HepG2 (cell line): ENCODE measurements at regions not wholly inside any gene's neighbourhood (a gene's known extent, or its start where the extent isn't known, plus 50 kb on each side); places are given as distances from the start of the nearest gene placed in this dataset.

Experiments used
- ATAC-seq: fragments of 200-7000 bp; cut with Tn5 transposase; 3 replicates; pipeline ENCODE4 v1.9.1; 2020; ENCODE audit warnings: mild to moderate bottlenecking, moderate library complexity
- BruUV-seq: library from RNA; stranded (reverse); fragments of 400-500 nt; replicated peaks from 2 replicates; lab custom pipeline; 2021; lab: Mats Ljungman, UMichigan
- CTCF ChIA-PET: fragments of 300-600 bp; formaldehyde crosslinking; extraction: SDS; loops from one replicate; lab custom pipeline; 2021; ENCODE audit warnings: low total read pairs, inconsistent platforms, low intra/inter-chr PET ratio; lab: Yijun Ruan, JAX
- POLR2A ChIA-PET: fragments of 350-600 bp; sonication (Branson Sonifier 250); formaldehyde crosslinking; loops from one replicate; lab custom pipeline; 2020; ENCODE audit warnings: antibody characterized with exemption, inconsistent platforms; lab: Yijun Ruan, JAX
- DNase-seq: peaks from one replicate; pipeline ENCODE4 v3.0.0-alpha.2; 2015; ENCODE audit warnings: low spot score
- FAIRE-seq: peaks from 3 replicates; lab custom pipeline; 2011; peaks lifted over from hg19 to GRCh38; lab: Jason Lieb, UNC
- H2AFZ ChIP-seq: one replicate; pipeline ENCODE4 v1.6.1; 2011; ENCODE audit warnings: low read length, inconsistent platforms
- H3K27ac ChIP-seq: fragments of 300-600 bp; 3 replicates; pipeline ENCODE4 v1.8.0; 2011; ENCODE audit warnings: mixed run types, mild to moderate bottlenecking, mixed read lengths, low read length, inconsistent platforms; ENCODE audit not compliant: insufficient read depth; ENCODE audit errors: extremely low read length
- H3K27me3 ChIP-seq, 2 experiments: fragments of 200-600 bp in 1 of 2; 2 replicates in 1 of 2; 3 replicates in 1 of 2; pipeline versions ENCODE4 v1.6.0 to v1.8.0; 2011; ENCODE audit warnings: low read length in 2 of 2, mild to moderate bottlenecking in 2 of 2, moderate library complexity in 2 of 2, inconsistent platforms in 1 of 2; ENCODE audit not compliant: insufficient read depth in 2 of 2, control insufficient read depth in 1 of 2
- H3K36me3 ChIP-seq, 2 experiments: fragments of 200-600 bp in 1 of 2; replicated peaks in 1 of 2; 2 replicates in 1 of 2; 3 replicates in 1 of 2; pipeline versions ENCODE4 v1.5.1 to v1.8.0; 2011; ENCODE audit warnings: low read length in 2 of 2, inconsistent platforms in 1 of 2; ENCODE audit not compliant: insufficient read depth in 2 of 2, control insufficient read depth in 1 of 2
- H3K4me1 ChIP-seq: 2 replicates; pipeline ENCODE4 v1.5.1; 2012; ENCODE audit warnings: low read length, inconsistent platforms; ENCODE audit not compliant: insufficient read depth
- H3K4me2 ChIP-seq: 2 replicates; pipeline ENCODE4 v1.6.0; 2011; ENCODE audit warnings: low read depth, low read length, inconsistent platforms
- H3K4me3 ChIP-seq, 3 experiments: fragments of 200-600 bp in 1 of 3; sonication (generic), shearing (Covaris generic) in 1 of 3; replicated peaks in 1 of 3; 2 replicates each; pipeline ENCODE4 v1.5.1; 2011 to 2016; ENCODE audit warnings: low read length in 3 of 3, inconsistent platforms in 2 of 3, low read depth in 2 of 3, mild to moderate bottlenecking in 2 of 3, control low read depth in 1 of 3, mixed read lengths in 1 of 3; ENCODE audit not compliant: insufficient read depth in 1 of 3
- H3K79me2 ChIP-seq: one replicate; pipeline ENCODE4 v1.6.1; 2011; ENCODE audit warnings: low read length, inconsistent platforms; ENCODE audit not compliant: insufficient read depth
- H3K9ac ChIP-seq: 2 replicates; pipeline ENCODE4 v1.6.0; 2011; ENCODE audit warnings: mild to moderate bottlenecking, low read depth, low read length, inconsistent platforms; ENCODE audit not compliant: insufficient read depth
- H3K9me3 ChIP-seq: 2 replicates; pipeline ENCODE4 v1.5.1; 2012; ENCODE audit warnings: mild to moderate bottlenecking, low read length
- H4K20me1 ChIP-seq: 2 replicates; pipeline ENCODE4 v1.6.0; 2011; ENCODE audit warnings: inconsistent platforms, mild to moderate bottlenecking, low read length, moderate library complexity; ENCODE audit not compliant: insufficient read depth
- AGO2 ChIP-seq: fragments of 200-400 bp; formaldehyde crosslinking; optimal IDR thresholded peaks from 2 replicates; pipeline ENCODE3; 2017; ENCODE audit warnings: mild to moderate bottlenecking, low read depth, low read length, moderate library complexity
- ARHGAP35 ChIP-seq: sonication (generic); formaldehyde crosslinking; IDR thresholded peaks from 2 replicates; pipeline ENCODE4 v1.9.0; 2022; ENCODE audit warnings: mild to moderate bottlenecking, inconsistent platforms, moderate library complexity, missing genetic modification reagents, borderline replicate concordance
- CBX2 ChIP-seq, 2 experiments: fragments of 200-600 bp in 1 of 2; sonication (generic); formaldehyde crosslinking in 1 of 2; IDR thresholded peaks; 2 replicates each; pipeline versions ENCODE4 v1.7.0 to v1.8.1; 2018 to 2022; ENCODE audit warnings: low read depth in 2 of 2, low read length in 1 of 2, mild to moderate bottlenecking in 1 of 2, missing genetic modification reagents in 1 of 2
- ISL2 ChIP-seq: sonication (generic); formaldehyde crosslinking; IDR thresholded peaks from 2 replicates; pipeline ENCODE4 v1.5.0; 2020; ENCODE audit warnings: missing genetic modification reagents
- MXI1 ChIP-seq: IDR thresholded peaks from 3 replicates; pipeline ENCODE4 v1.6.1; 2012; ENCODE audit warnings: low read depth, low read length, inconsistent platforms, borderline replicate concordance
- NFE2L2 ChIP-seq: fragments of 150-350 bp; IDR thresholded peaks from 2 replicates; pipeline ENCODE4 v1.6.1; 2014; ENCODE audit warnings: low read length
- ZBTB3 ChIP-seq: sonication (generic); formaldehyde crosslinking; IDR thresholded peaks from 2 replicates; pipeline ENCODE4 v1.4.0; 2020; ENCODE audit warnings: low read depth, mild to moderate bottlenecking, moderate library complexity, missing genetic modification reagents, borderline replicate concordance
- ZNF431 ChIP-seq: sonication (generic); formaldehyde crosslinking; IDR thresholded peaks from 2 replicates; pipeline ENCODE4 v1.9.0; 2022; ENCODE audit warnings: missing genetic modification reagents, low read depth, mild to moderate bottlenecking, borderline replicate concordance
- ZNF75D ChIP-seq: sonication (generic); formaldehyde crosslinking; IDR thresholded peaks from 2 replicates; pipeline ENCODE4 v1.8.1; 2023; ENCODE audit warnings: missing genetic modification reagents, mild to moderate bottlenecking, borderline replicate concordance
- WGBS: methylation state at CpG from one replicate; pipeline ENCODE4 v1.1.6; 2017; ENCODE audit warnings: low lambda C conversion rate; 5-methylcytosine and 5-hydroxymethylcytosine counted together
- in situ Hi-C: cut with HindIII; loops from 2 replicates; pipeline ENCODE4 v1.10.0; 2017; ENCODE audit warnings: low pct_unique_long_range_greater_than_20kb; ENCODE audit not compliant: extremely low pct_ligation_motif_present
- intact Hi-C: fragments of 100-400 bp; cut with micrococcal nuclease; formaldehyde crosslinking; loops from one replicate; pipeline ENCODE4 v1.10.0; 2022; ENCODE audit not compliant: unreplicated experiment
- TF ChIP-seq, protein P1 (sequence below): sonication (generic); formaldehyde crosslinking; IDR thresholded peaks from 2 replicates; pipeline ENCODE4 v1.5.0; 2020; ENCODE audit warnings: missing genetic modification reagents
- TF ChIP-seq, protein P2 (sequence below): sonication (generic); formaldehyde crosslinking; IDR thresholded peaks from 2 replicates; pipeline ENCODE4 v1.4.0; 2020; ENCODE audit warnings: mild to moderate bottlenecking, missing genetic modification reagents, borderline replicate concordance
- TF ChIP-seq, protein P3 (sequence below): sonication (generic); formaldehyde crosslinking; conservative IDR thresholded peaks from 2 replicates; pipeline ENCODE4 v1.8.0; 2022; ENCODE audit warnings: mild to moderate bottlenecking, moderate library complexity, missing genetic modification reagents
- TF ChIP-seq, protein P4 (sequence below): sonication (generic); formaldehyde crosslinking; IDR thresholded peaks from 2 replicates; pipeline ENCODE4 v1.4.0; 2020; ENCODE audit warnings: missing genetic modification reagents, mild to moderate bottlenecking, borderline replicate concordance
- TF ChIP-seq, protein P5 (sequence below): sonication (generic); formaldehyde crosslinking; IDR thresholded peaks from 2 replicates; pipeline ENCODE4 v1.4.0; 2020; ENCODE audit warnings: missing genetic modification reagents; ENCODE audit errors: not compliant biosample characterization
- TF ChIP-seq, protein P6 (sequence below): sonication (generic); formaldehyde crosslinking; IDR thresholded peaks from 2 replicates; pipeline ENCODE4 v1.5.0; 2020; ENCODE audit warnings: mild to moderate bottlenecking, low read depth, missing genetic modification reagents, borderline replicate concordance

DNA sequence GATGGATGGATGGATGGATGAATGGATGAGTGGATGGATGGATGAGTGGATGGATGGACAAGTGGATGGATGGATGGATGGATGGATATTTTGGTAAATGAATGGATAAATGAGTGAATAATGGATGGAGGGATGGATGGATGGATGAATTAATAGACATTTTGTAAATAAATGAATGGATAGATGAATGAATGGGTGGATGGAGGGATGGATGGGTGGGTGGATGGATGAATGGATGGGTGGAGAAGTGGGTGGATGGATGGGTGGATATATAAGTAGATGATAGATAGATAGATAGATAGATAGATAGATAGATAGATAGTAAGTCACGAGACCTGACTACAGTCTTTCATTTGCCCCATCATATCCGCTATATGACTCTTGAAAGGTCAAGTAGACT is 82.7 kb upstream of the OLFM1 start:
- Histone ChIP-seq H4K20me1 (no peaks in the 10 kb centered on the region), H2AFZ (no peak overlapping the region), H3K9ac (no peak overlapping the region), H3K4me3 (no peak overlapping the region), H3K27me3 (peaks cover 0 to 22% of the 10 kb centered on the region in 2 experiments; a peak in 1 of 5 replicates), H3K4me1 (no peaks in the 10 kb centered on the region), H3K4me2 (no peak overlapping the region), H3K9me3 (peaks cover 30% of the 10 kb centered on the region), H3K79me2 (no peaks in the 10 kb centered on the region), H3K27ac (no peak overlapping the region), H3K36me3 (no peaks in the 10 kb centered on the region)
- WGBS: 3% methylated on average over 2 of the region's 2 CpGs
- BruUV-seq: no TSS peak
- FAIRE-seq (no peak), ATAC-seq (no peak), DNase-seq (no peak)
- intact Hi-C loops: no loop called here
- in situ Hi-C loops: no loop called here
- POLR2A ChIA-PET: no interaction called here
- CTCF ChIA-PET: no interaction called here
- no peak for TF ChIP-seq MXI1
- TF ChIP-seq ARHGAP35 (CRISPR knock-in tag): no peak
- no peak for TF ChIP-seq ZNF75D
- TF ChIP-seq, protein P1, sequence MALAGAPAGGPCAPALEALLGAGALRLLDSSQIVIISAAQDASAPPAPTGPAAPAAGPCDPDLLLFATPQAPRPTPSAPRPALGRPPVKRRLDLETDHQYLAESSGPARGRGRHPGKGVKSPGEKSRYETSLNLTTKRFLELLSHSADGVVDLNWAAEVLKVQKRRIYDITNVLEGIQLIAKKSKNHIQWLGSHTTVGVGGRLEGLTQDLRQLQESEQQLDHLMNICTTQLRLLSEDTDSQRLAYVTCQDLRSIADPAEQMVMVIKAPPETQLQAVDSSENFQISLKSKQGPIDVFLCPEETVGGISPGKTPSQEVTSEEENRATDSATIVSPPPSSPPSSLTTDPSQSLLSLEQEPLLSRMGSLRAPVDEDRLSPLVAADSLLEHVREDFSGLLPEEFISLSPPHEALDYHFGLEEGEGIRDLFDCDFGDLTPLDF (CRISPR knock-in tag): no peak
- TF ChIP-seq, protein P2, sequence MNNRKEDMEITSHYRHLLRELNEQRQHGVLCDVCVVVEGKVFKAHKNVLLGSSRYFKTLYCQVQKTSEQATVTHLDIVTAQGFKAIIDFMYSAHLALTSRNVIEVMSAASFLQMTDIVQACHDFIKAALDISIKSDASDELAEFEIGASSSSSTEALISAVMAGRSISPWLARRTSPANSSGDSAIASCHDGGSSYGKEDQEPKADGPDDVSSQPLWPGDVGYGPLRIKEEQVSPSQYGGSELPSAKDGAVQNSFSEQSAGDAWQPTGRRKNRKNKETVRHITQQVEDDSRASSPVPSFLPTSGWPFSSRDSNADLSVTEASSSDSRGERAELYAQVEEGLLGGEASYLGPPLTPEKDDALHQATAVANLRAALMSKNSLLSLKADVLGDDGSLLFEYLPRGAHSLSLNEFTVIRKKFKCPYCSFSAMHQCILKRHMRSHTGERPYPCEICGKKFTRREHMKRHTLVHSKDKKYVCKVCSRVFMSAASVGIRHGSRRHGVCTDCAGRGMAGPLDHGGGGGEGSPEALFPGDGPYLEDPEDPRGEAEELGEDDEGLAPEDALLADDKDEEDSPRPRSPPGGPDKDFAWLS (CRISPR knock-in tag): no peak
- no peak for TF ChIP-seq ZNF431
- TF ChIP-seq, protein P3, sequence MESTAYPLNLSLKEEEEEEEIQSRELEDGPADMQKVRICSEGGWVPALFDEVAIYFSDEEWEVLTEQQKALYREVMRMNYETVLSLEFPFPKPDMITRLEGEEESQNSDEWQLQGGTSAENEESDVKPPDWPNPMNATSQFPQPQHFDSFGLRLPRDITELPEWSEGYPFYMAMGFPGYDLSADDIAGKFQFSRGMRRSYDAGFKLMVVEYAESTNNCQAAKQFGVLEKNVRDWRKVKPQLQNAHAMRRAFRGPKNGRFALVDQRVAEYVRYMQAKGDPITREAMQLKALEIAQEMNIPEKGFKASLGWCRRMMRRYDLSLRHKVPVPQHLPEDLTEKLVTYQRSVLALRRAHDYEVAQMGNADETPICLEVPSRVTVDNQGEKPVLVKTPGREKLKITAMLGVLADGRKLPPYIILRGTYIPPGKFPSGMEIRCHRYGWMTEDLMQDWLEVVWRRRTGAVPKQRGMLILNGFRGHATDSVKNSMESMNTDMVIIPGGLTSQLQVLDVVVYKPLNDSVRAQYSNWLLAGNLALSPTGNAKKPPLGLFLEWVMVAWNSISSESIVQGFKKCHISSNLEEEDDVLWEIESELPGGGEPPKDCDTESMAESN (CRISPR knock-in tag): no peak
- no peak for TF ChIP-seq ISL2 (CRISPR knock-in tag)
- TF ChIP-seq AGO2: no peak
- no peak for TF ChIP-seq CBX2 (IDR thresholded peaks at IDR 0.05; ENCODE audit: low read depth, low read length)
- TF ChIP-seq CBX2 (CRISPR knock-in tag; IDR thresholded peaks at IDR 0.05; ENCODE audit: low read depth): no peak
- TF ChIP-seq ZBTB3 (CRISPR knock-in tag): no peak
- TF ChIP-seq, protein P4, sequence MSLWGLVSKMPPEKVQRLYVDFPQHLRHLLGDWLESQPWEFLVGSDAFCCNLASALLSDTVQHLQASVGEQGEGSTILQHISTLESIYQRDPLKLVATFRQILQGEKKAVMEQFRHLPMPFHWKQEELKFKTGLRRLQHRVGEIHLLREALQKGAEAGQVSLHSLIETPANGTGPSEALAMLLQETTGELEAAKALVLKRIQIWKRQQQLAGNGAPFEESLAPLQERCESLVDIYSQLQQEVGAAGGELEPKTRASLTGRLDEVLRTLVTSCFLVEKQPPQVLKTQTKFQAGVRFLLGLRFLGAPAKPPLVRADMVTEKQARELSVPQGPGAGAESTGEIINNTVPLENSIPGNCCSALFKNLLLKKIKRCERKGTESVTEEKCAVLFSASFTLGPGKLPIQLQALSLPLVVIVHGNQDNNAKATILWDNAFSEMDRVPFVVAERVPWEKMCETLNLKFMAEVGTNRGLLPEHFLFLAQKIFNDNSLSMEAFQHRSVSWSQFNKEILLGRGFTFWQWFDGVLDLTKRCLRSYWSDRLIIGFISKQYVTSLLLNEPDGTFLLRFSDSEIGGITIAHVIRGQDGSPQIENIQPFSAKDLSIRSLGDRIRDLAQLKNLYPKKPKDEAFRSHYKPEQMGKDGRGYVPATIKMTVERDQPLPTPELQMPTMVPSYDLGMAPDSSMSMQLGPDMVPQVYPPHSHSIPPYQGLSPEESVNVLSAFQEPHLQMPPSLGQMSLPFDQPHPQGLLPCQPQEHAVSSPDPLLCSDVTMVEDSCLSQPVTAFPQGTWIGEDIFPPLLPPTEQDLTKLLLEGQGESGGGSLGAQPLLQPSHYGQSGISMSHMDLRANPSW: no peak
- TF ChIP-seq, protein P5, sequence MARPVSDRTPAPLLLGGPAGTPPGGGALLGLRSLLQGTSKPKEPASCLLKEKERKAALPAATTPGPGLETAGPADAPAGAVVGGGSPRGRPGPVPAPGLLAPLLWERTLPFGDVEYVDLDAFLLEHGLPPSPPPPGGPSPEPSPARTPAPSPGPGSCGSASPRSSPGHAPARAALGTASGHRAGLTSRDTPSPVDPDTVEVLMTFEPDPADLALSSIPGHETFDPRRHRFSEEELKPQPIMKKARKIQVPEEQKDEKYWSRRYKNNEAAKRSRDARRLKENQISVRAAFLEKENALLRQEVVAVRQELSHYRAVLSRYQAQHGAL: no peak
- TF ChIP-seq NFE2L2: no peak
- TF ChIP-seq, protein P6, sequence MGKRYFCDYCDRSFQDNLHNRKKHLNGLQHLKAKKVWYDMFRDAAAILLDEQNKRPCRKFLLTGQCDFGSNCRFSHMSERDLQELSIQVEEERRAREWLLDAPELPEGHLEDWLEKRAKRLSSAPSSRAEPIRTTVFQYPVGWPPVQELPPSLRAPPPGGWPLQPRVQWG (CRISPR knock-in tag): no peak
